ENCODE measurements at regions not wholly inside any gene's neighbourhood (a gene's known extent, or its start where the extent isn't known, plus 50 kb on each side); places are given as distances from the start of the nearest gene placed in this dataset.

DNA sequence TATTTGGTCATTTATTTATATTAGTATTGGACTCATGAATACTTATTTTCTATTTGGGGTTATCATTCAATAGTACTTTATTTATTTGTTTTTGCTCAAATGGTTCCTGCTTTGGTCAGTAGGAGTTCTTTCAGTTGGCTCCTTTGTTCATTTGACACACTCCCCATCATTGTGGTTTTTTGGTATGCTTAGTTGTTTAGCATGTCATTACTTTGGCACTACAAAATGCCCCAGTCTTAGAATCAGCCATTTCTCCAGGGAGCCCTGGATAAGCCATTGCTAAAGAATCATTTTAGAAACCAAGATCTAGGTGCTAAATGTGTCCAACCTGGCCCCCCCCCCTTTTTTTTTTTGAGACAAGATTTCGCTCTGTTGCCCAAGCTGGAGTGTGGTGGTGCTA, 61.7 kb upstream of the MRPS6 start:
- TF ChIP-seq, protein P1, sequence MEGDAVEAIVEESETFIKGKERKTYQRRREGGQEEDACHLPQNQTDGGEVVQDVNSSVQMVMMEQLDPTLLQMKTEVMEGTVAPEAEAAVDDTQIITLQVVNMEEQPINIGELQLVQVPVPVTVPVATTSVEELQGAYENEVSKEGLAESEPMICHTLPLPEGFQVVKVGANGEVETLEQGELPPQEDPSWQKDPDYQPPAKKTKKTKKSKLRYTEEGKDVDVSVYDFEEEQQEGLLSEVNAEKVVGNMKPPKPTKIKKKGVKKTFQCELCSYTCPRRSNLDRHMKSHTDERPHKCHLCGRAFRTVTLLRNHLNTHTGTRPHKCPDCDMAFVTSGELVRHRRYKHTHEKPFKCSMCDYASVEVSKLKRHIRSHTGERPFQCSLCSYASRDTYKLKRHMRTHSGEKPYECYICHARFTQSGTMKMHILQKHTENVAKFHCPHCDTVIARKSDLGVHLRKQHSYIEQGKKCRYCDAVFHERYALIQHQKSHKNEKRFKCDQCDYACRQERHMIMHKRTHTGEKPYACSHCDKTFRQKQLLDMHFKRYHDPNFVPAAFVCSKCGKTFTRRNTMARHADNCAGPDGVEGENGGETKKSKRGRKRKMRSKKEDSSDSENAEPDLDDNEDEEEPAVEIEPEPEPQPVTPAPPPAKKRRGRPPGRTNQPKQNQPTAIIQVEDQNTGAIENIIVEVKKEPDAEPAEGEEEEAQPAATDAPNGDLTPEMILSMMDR (IDR thresholded peaks at IDR 0.05): no peak
- TF ChIP-seq POLR2A (IDR thresholded peaks at IDR 0.05): no peak
